Sigmoid colon (tissue), 3 donors: ENCODE measurements at regions not wholly inside any gene's neighbourhood (a gene's known extent, or its start where the extent isn't known, plus 50 kb on each side); places are given as distances from the start of the nearest gene placed in this dataset.

ENCODE experiments used
- POLR2A ChIP-seq, 2 donors: fragments of 450-650 bp; IDR thresholded peaks; one replicate each; pipeline ENCODE4 v1.6.1; 2016; ENCODE audit warnings: antibody characterized with exemption in 2 of 2, mild to moderate bottlenecking in 2 of 2, moderate library complexity in 2 of 2
- TF ChIP-seq, protein P1 (sequence below), 4 experiments: fragments of 450-650 bp in 3 of 4; fragments of 200-600 bp in 1 of 4; IDR thresholded peaks; one replicate each; pipeline ENCODE4 v1.5.1; 2016 to 2019; ENCODE audit warnings: antibody characterized with exemption in 4 of 4, mild to moderate bottlenecking in 3 of 4, moderate library complexity in 2 of 4

DNA sequence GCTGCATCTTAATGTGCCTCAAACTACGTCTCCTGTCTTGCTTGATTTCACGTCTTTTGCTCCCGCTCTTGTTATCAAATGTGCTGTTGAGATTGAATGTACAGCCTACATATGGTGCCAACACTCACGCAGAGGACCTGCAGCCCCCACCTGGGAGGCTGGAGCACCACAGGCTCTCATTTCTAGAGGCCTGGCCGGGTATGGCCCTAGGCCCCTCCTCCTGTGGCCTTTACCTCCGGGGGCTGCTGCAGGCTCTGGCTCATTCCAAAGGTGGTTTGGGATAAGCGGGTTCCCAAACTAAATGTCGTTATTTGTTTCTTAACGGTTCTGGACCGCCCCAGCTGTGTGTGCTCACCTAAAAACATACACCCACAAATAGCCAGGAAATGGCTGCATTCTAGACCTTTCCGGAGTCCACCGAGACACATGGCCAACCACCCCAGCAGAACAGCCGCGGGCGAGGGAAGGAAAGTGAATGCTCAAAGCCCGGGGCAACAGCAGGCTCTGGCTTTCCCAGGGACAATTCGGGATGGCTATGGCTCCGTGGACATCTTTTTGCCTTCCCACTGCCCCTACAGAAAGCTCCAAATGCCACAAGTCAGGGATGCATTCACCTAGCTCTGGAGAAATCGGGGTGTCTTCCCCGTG lies 105.9 kb downstream of the ENGASE start:
- TF ChIP-seq, protein P1, sequence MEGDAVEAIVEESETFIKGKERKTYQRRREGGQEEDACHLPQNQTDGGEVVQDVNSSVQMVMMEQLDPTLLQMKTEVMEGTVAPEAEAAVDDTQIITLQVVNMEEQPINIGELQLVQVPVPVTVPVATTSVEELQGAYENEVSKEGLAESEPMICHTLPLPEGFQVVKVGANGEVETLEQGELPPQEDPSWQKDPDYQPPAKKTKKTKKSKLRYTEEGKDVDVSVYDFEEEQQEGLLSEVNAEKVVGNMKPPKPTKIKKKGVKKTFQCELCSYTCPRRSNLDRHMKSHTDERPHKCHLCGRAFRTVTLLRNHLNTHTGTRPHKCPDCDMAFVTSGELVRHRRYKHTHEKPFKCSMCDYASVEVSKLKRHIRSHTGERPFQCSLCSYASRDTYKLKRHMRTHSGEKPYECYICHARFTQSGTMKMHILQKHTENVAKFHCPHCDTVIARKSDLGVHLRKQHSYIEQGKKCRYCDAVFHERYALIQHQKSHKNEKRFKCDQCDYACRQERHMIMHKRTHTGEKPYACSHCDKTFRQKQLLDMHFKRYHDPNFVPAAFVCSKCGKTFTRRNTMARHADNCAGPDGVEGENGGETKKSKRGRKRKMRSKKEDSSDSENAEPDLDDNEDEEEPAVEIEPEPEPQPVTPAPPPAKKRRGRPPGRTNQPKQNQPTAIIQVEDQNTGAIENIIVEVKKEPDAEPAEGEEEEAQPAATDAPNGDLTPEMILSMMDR (IDR thresholded peaks at IDR 0.05): no peak
- no peak for TF ChIP-seq POLR2A (IDR thresholded peaks at IDR 0.05)
